ENCODE measurements at regions not wholly inside any gene's neighbourhood (a gene's known extent, or its start where the extent isn't known, plus 50 kb on each side); places are given as distances from the start of the nearest gene placed in this dataset.

GRCh38 chr18:40013001-40013609 is 1941.9 kb upstream of the PIK3C3 start:
- TF ChIP-seq CTCF (IDR thresholded peaks at IDR 0.05; ENCODE audit: low read depth, low read length, poor library complexity, severe bottlenecking) (no peak), EZH2phosphoT487 (IDR thresholded peaks at IDR 0.05; ENCODE audit: borderline replicate concordance, low read length) (no peak)
- Histone ChIP-seq H3K4me2 (ENCODE audit: low read length) (no peak overlapping the region), H4K20me1 (ENCODE audit: control insufficient read depth, insufficient read depth, low read depth, low read length) (no peaks in the 10 kb centered on the region), H3K9me3 (ENCODE audit: control insufficient read depth, insufficient read depth, low read length) (no peaks in the 10 kb centered on the region), H3K36me3 (ENCODE audit: control insufficient read depth, low read length) (no peaks in the 10 kb centered on the region), H3K9me2 (replicated peaks; ENCODE audit: control insufficient read depth, low read length) (no peaks in the 10 kb centered on the region), H3K27ac (ENCODE audit: low read depth, low read length) (no peak overlapping the region), H3K4me1 (ENCODE audit: control insufficient read depth, low read length) (no peaks in the 10 kb centered on the region), H3K79me2 (ENCODE audit: control insufficient read depth, low read length) (no peaks in the 10 kb centered on the region), H3F3A (ENCODE audit: control insufficient read depth, insufficient read depth) (no peaks in the 10 kb centered on the region), H3K4me3 (ENCODE audit: low read length) (no peak overlapping the region), H3K27me3 (ENCODE audit: control insufficient read depth, low read length) (no peaks in the 10 kb centered on the region)

- Histone ChIP-seq H3K4me3 (ENCODE audit: low read length) (no peak overlapping the region), H3K4me2 (ENCODE audit: low read length) (no peak overlapping the region), H4K20me1 (ENCODE audit: control insufficient read depth, insufficient read depth, low read depth, low read length) (no peaks in the 10 kb centered on the region), H3K79me2 (ENCODE audit: control insufficient read depth, low read length) (no peaks in the 10 kb centered on the region), H3K9me3 (ENCODE audit: control insufficient read depth, insufficient read depth, low read length) (no peaks in the 10 kb centered on the region), H3K27me3 (ENCODE audit: control insufficient read depth, low read length) (no peaks in the 10 kb centered on the region), H3F3A (ENCODE audit: control insufficient read depth, insufficient read depth) (no peaks in the 10 kb centered on the region), H3K4me1 (ENCODE audit: control insufficient read depth, low read length) (no peaks in the 10 kb centered on the region), H3K36me3 (ENCODE audit: control insufficient read depth, low read length) (no peaks in the 10 kb centered on the region), H3K9me2 (replicated peaks; ENCODE audit: control insufficient read depth, low read length) (no peaks in the 10 kb centered on the region), H3K27ac (ENCODE audit: low read depth, low read length) (no peak overlapping the region)
- no peak for TF ChIP-seq CTCF (IDR thresholded peaks at IDR 0.05; ENCODE audit: low read depth, low read length, poor library complexity, severe bottlenecking)
- TF ChIP-seq EZH2phosphoT487 (IDR thresholded peaks at IDR 0.05; ENCODE audit: borderline replicate concordance, low read length) = no peak
These were observed 1943.8 kb upstream of the PIK3C3 start for GRCh38 chr18:40011201-40011600.

- Histone ChIP-seq H3K27ac (ENCODE audit: low read depth, low read length) (no peak overlapping the region), H3K27me3 (ENCODE audit: control insufficient read depth, low read length) (no peaks in the 10 kb centered on the region), H4K20me1 (ENCODE audit: control insufficient read depth, insufficient read depth, low read depth, low read length) (no peaks in the 10 kb centered on the region), H3F3A (ENCODE audit: control insufficient read depth, insufficient read depth) (no peaks in the 10 kb centered on the region), H3K4me2 (ENCODE audit: low read length) (no peak overlapping the region), H3K4me1 (ENCODE audit: control insufficient read depth, low read length) (no peaks in the 10 kb centered on the region), H3K36me3 (ENCODE audit: control insufficient read depth, low read length) (no peaks in the 10 kb centered on the region), H3K79me2 (ENCODE audit: control insufficient read depth, low read length) (no peaks in the 10 kb centered on the region), H3K9me2 (replicated peaks; ENCODE audit: control insufficient read depth, low read length) (no peaks in the 10 kb centered on the region), H3K4me3 (ENCODE audit: low read length) (no peak overlapping the region), H3K9me3 (ENCODE audit: control insufficient read depth, insufficient read depth, low read length) (no peaks in the 10 kb centered on the region)
- TF ChIP-seq CTCF (IDR thresholded peaks at IDR 0.05; ENCODE audit: low read depth, low read length, poor library complexity, severe bottlenecking) (no peak), EZH2phosphoT487 (IDR thresholded peaks at IDR 0.05; ENCODE audit: borderline replicate concordance, low read length) (no peak)
These were observed 1948.4 kb upstream of the PIK3C3 start for GRCh38 chr18:40006634-40007033.

Measured in DOHH2 (cell line).